GM13977 (cell line): ENCODE measurements at regions not wholly inside any gene's neighbourhood (a gene's known extent, or its start where the extent isn't known, plus 50 kb on each side); places are given as distances from the start of the nearest gene placed in this dataset.

Experiments used
- DNase-seq: peaks from one replicate; pipeline ENCODE4 v3.0.0; 2012; ENCODE audit warnings: low spot score
- in situ Hi-C: fragments of 300-500 bp; cut with MboI; formaldehyde crosslinking; loops from one replicate; pipeline ENCODE4 v1.12.0; 2022; ENCODE audit warnings: low sequenced_read_pairs, low pct_unique_long_range_greater_than_20kb, mixed read lengths, inconsistent platforms; ENCODE audit not compliant: unreplicated experiment
- TF ChIP-seq, protein P1 (sequence below): IDR thresholded peaks from 2 replicates; pipeline ENCODE4 v1.5.1; 2012; ENCODE audit warnings: mild to moderate bottlenecking, control low read depth; ENCODE audit not compliant: insufficient read depth; ENCODE audit errors: extremely low read depth, missing control alignments

DNA sequence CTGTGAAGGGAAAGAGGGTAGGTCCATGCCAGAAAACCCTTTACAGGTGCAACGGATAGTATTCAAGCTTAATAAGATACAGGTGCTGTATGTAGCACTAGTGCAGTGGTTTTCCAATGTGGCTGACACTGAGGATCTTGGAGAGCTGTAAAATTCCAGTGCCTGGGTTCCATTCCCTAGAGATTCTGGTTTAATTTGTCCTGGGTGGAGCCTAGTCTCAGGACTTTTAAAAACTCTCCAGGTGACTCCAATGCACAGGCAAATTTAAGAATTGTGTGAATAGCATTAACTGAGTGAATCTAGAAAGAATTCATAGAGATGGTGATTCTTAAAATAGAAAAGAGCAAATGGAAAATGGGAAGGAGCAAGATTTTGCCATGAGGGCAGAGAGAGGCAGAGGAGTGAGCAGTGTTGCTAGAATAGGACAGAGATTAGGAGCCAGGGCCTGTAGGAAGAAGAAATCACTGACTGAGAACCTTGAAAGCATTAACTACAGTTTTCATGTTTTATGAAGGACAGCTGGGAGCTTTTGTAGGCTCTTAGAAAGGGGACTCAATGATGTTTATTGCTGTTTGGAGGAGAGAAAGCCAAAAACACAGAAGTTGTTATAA lies 261.8 kb downstream of the DLEU7 start:
- DNase-seq, result no peak
- TF ChIP-seq, protein P1, sequence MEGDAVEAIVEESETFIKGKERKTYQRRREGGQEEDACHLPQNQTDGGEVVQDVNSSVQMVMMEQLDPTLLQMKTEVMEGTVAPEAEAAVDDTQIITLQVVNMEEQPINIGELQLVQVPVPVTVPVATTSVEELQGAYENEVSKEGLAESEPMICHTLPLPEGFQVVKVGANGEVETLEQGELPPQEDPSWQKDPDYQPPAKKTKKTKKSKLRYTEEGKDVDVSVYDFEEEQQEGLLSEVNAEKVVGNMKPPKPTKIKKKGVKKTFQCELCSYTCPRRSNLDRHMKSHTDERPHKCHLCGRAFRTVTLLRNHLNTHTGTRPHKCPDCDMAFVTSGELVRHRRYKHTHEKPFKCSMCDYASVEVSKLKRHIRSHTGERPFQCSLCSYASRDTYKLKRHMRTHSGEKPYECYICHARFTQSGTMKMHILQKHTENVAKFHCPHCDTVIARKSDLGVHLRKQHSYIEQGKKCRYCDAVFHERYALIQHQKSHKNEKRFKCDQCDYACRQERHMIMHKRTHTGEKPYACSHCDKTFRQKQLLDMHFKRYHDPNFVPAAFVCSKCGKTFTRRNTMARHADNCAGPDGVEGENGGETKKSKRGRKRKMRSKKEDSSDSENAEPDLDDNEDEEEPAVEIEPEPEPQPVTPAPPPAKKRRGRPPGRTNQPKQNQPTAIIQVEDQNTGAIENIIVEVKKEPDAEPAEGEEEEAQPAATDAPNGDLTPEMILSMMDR, result no peak
- in situ Hi-C loops, result no loop called here

- DNase-seq, result no peak
- in situ Hi-C loops, result no loop called here
- TF ChIP-seq, protein P1, result no peak
These were observed 258.5 kb downstream of the DLEU7 start for GRCh38 chr13:50584856-50585580.

GRCh38 chr13:50585674-50586413 lies 257.6 kb downstream of the DLEU7 start:
- TF ChIP-seq, protein P1, result no peak
- in situ Hi-C loops, result no loop called here
- no peak for DNase-seq

GRCh38 chr13:50586414-50587083 lies 256.9 kb downstream of the DLEU7 start:
- TF ChIP-seq, protein P1, result no peak
- DNase-seq, result no peak
- in situ Hi-C loops, result no loop called here

- TF ChIP-seq, protein P1, result no peak
- in situ Hi-C loops, result no loop called here
- DNase-seq, result no peak
These were observed 256.4 kb downstream of the DLEU7 start for GRCh38 chr13:50587115-50587514.

DNA sequence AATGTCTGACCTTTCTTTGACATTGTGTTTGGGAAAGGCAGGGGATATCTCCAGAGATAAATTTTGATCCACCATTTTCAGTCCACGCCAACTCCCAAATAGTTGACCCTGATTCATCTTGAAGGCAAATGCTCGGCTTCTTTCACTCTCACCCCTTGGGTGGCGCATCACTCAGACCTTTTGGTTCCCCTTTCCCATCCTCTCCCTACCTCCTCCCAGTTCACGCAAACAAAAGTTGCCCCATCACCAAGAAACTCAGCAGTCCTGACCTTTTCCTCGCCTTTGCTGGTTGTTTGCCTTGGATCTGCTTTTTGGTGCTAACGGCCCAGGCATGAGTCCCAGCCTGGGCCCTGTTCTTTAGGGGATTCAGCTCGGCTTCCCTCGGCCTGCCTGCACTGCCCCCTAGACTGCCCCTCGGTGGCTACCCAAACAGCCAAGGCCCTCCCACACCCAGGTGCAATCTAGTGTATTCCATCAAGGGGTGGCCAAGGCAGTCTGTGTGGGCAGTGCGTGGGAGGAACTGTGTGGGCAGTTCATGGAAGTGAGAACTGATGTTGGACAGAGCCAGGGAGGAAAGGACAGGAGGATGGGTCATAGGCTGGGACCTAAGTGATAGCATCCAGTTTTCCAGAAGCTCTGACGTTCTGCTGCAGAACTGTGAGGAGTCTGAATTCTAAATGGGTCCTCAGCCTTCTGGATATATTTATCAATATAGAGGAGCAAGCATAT lies 255.7 kb downstream of the DLEU7 start:
- no peak for DNase-seq
- in situ Hi-C loops, result no loop called here
- TF ChIP-seq, protein P1, result no peak
